ENCODE measurements at regions not wholly inside any gene's neighbourhood (a gene's known extent, or its start where the extent isn't known, plus 50 kb on each side); places are given as distances from the start of the nearest gene placed in this dataset.

GRCh38 chr9:7935681-7936080 lies 136.1 kb upstream of the DMAC1 start:
- TF ChIP-seq CTCF (IDR thresholded peaks at IDR 0.05; ENCODE audit: low read depth, low read length, missing control alignments) = no peak
- DNase-seq (ENCODE audit: low read depth) = no peak

GRCh38 chr9:7932767-7933166 lies 133.2 kb upstream of the DMAC1 start:
- DNase-seq (ENCODE audit: low read depth) = no peak
- TF ChIP-seq CTCF (IDR thresholded peaks at IDR 0.05; ENCODE audit: low read depth, low read length, missing control alignments) = no peak
- H3K4me3 ChIP-seq (ENCODE audit: low read depth, low read length) = no peak overlapping the region

More at GRCh38 chr9:7935681-7936080, 136.1 kb upstream of the DMAC1 start:
- H3K4me3 ChIP-seq (ENCODE audit: low read depth, low read length) = no peak overlapping the region

DNA sequence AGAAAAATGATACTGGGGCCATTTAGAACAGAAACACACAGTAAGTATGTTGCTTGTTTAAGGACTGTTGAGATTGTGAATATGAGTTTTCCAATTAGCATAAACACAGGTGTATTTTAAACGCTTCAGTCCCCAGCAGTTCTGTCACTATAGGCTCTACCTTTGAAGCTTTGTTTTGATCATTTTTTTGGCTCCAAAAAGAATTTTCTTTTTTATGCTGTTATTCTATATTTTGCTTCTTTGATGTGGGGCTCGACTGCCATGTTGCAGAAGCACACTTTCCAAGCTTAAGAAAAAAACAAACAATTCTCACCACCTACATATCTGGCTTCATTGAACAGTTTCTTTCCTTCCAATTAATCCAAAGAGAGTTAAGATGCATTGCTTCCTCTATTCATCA lies 131.0 kb upstream of the DMAC1 start:
- no peak for DNase-seq (ENCODE audit: low read depth)
- H3K4me3 ChIP-seq (ENCODE audit: low read depth, low read length) = no peak overlapping the region
- no peak for TF ChIP-seq CTCF (IDR thresholded peaks at IDR 0.05; ENCODE audit: low read depth, low read length, missing control alignments)

- no peak overlapping the region for H3K4me3 ChIP-seq (ENCODE audit: low read depth, low read length)
- no peak for DNase-seq (ENCODE audit: low read depth)
- no peak for TF ChIP-seq CTCF (IDR thresholded peaks at IDR 0.05; ENCODE audit: low read depth, low read length, missing control alignments)
Observed at GRCh38 chr9:7921545-7922197, 122.1 kb upstream of the DMAC1 start.

DNA sequence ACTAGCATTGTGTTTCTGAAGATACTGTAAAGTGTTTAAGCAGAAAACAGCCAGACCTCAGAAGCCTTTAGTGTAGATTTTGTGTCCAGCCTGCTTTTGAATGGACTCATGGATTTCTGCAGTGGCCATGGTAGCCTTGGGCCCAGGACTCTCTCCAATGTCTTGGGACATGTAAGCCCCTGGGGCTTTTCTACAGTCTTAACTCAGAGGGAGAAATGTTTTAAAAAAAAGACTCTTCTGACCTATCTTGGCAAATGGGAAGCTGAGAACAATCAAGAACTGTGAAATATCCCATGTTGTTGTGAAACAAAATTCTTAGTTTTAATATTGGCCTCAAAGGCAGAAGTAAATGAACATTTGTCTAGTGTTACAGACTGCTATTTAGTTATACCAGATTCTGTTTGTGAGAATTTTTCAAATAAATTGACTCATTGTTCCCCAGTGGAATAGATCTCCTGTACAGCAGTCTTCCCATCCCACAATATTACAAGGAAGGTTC lies 112.5 kb upstream of the DMAC1 start:
- no peak overlapping the region for H3K4me3 ChIP-seq (ENCODE audit: low read depth, low read length)
- TF ChIP-seq CTCF (IDR thresholded peaks at IDR 0.05; ENCODE audit: low read depth, low read length, missing control alignments) = no peak
- DNase-seq (ENCODE audit: low read depth) = no peak

DNA sequence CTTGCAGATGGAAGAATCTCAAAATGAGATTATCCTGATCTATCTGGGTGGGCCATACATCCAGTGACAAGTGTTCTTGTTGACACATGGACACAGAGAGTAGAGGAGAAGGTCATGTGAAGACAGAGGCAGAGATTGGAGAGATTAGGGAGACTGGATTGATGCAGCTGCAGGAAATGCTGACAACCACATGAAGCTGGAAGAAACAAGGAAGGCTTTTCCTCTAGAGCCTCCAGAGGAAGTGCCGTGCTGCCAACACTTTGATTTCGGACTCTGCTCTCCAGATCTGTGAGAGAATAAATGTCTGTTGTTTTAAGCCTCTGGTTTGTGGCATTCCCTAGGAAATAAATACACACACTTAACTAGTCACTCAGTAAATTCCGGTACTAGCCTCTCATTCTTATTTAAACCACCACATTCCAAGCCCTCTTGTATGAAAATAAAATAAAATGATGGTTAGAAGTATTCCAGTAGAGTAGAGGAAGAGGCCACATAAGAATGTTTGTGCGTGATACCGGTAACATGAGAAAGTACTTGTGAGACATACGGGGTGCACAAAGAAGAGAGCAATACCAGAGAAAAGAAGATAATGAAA lies 110.9 kb upstream of the DMAC1 start:
- TF ChIP-seq CTCF (IDR thresholded peaks at IDR 0.05; ENCODE audit: low read depth, low read length, missing control alignments) = no peak
- DNase-seq (ENCODE audit: low read depth) = no peak
- H3K4me3 ChIP-seq (ENCODE audit: low read depth, low read length) = no peak overlapping the region

DNA sequence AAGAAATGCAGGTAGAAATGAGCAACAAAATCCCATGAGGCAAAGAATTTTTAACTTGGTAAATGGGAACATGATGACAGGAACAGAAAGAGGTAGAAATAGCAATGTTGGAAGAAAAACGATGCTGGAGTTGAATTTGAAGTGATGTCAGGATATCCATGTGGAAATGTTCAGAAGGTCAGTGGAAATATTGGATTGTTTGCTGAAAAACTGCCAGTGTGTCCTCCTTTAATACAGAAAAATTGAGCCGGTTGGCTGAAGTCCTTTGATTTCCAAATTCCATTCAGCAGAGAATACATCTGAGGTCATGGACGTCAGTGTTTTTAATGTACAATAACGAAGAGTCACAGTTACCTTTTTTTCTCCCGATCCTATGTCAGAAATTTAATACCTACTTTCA lies 110.0 kb upstream of the DMAC1 start:
- DNase-seq (ENCODE audit: low read depth) = no peak
- H3K4me3 ChIP-seq (ENCODE audit: low read depth, low read length) = no peak overlapping the region
- no peak for TF ChIP-seq CTCF (IDR thresholded peaks at IDR 0.05; ENCODE audit: low read depth, low read length, missing control alignments)
